NB4 (cell line): ENCODE measurements at regions not wholly inside any gene's neighbourhood (a gene's known extent, or its start where the extent isn't known, plus 50 kb on each side); places are given as distances from the start of the nearest gene placed in this dataset.
"Not testable (repeated sequence)": the region's sequence is repeated elsewhere in the genome, so short reads cannot be mapped to it uniquely, and the experiment has no call there.

ENCODE experiments used
- CTCF ChIP-seq: IDR thresholded peaks from one replicate; pipeline ENCODE4 v1.5.1; 2012; ENCODE audit warnings: low read depth, low read length
- MAX ChIP-seq: IDR thresholded peaks from 2 replicates; pipeline ENCODE4 v1.6.1; 2011; ENCODE audit warnings: low read depth, low read length

- TF ChIP-seq MAX, CTCF: not testable (repeated sequence)
These were observed 99.8 kb upstream of the STARD4 start for GRCh38 chr5:111612013-111612630.
